ENCODE measurements at regions not wholly inside any gene's neighbourhood (a gene's known extent, or its start where the extent isn't known, plus 50 kb on each side); places are given as distances from the start of the nearest gene placed in this dataset.
"Not testable (repeated sequence)": the region's sequence is repeated elsewhere in the genome, so short reads cannot be mapped to it uniquely, and the experiment has no call there.

- DNase-seq (ENCODE audit: low read depth in 2 of 2), result no peak
These were observed 200.3 kb downstream of the EPM2A start for GRCh38 chr6:145534989-145535388.

- DNase-seq (ENCODE audit: low read depth in 2 of 2), result no peak
These were observed 196.3 kb downstream of the EPM2A start for GRCh38 chr6:145538989-145539388.

DNA sequence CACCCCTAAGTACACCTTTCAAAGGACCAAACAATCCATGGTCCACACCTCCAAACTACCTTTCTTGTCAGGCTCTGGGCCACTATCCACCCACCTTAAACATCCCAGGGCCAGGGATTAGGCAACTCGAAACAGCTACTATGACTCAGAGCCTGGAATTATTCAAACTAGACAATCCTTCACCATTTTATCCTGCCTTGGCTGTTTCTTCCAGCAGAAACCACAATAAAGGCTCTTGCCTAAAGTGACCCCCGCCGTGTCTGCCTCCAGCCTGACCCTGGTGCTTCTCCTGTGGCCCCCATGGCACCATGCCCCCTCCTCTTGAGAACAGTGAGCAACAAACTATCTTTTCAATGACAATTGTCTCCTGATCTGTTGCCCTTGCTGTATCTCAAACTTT lies 195.5 kb downstream of the EPM2A start:
- DNase-seq (ENCODE audit: low read depth in 2 of 2), result no peak

GRCh38 chr6:145540741-145541140 lies 194.6 kb downstream of the EPM2A start:
- no peak for DNase-seq (ENCODE audit: low read depth in 2 of 2)

GRCh38 chr6:145544041-145544440 lies 191.3 kb downstream of the EPM2A start:
- no peak for DNase-seq (ENCODE audit: low read depth in 2 of 2)

DNA sequence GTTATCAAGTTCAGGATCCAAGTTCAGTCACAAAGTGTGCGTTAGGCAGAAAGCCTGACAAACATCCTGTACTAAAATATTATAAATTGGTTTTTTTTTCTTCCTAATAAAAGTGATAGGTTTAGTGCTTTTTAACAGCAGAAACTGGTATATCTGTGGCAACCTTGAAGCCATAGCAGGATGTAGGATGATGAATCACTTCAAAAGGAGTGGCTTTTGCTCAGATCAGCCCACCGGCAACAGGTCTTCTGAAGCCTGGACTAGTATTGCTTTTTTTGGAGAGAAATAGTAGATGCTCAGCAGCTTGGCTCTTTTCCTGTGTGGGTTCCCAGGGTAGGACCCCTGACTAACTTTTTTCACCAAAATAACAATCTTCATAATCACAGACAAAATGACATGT lies 190.8 kb downstream of the EPM2A start:
- DNase-seq (ENCODE audit: low read depth in 2 of 2), result no peak

DNA sequence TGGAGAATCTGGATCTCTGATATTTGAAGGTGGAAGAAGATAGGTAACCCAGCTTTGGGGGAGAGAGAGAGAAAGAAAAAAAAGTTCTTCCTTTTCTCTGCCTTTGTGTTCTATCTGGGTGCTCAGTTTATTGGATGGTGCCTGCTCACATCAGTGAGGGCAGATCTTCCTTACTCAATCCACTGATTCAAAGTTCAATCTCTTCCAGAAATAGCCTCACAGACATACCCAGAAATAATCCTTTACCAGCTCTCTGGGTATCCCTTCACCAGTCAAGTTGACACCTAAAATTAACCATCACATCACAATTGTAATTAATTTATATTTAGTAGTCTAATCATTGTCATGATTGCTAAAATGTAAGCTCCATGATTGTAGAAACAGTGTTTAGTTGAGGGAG lies 189.1 kb downstream of the EPM2A start:
- DNase-seq (ENCODE audit: low read depth in 2 of 2), result no peak

GRCh38 chr6:145547594-145548335 lies 187.6 kb downstream of the EPM2A start:
- DNase-seq (ENCODE audit: low read depth in 2 of 2), result no peak

- DNase-seq (ENCODE audit: low read depth in 2 of 2), result no peak
These were observed 186.2 kb downstream of the EPM2A start for GRCh38 chr6:145548933-145549648.

DNA sequence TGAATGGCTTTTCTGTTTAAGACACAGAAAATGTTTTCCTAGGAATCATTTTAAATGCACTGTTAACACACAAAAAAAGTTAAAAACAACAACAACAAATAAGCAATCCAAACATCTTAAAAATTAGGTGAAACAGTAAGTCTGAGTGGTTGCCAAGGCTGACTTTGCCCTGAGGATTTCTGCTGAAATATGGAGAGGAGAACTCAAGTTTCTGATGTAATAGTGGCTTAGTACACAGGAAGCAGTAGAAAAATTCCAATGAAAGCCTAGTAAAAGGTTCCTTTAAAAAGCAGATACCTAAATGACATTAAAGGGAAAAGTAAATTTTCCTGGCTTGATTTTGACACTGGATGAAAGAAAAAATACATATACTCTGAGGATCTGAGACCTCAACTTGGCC lies 184.2 kb downstream of the EPM2A start:
- no peak for DNase-seq (ENCODE audit: low read depth in 2 of 2)

GRCh38 chr6:145555084-145555483 lies 180.2 kb downstream of the EPM2A start:
- DNase-seq (ENCODE audit: low read depth in 2 of 2), result no peak

DNA sequence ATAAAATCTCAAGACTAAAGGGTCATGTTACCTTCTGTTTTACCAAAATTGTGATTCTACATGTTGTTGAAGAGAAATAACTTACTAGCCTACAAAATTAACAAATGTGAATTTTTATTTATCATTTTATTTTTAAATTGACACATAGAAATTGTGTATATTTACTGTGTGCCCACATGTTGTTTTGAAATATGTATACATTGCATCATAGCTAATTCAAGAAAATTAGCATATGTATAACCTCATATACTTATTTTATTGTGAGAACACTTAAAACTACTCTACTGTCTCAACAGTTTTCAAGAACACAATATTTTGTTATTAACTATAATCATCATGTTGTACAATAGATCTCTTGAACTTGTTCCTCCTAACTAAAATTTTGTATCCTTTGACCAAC lies 177.8 kb downstream of the EPM2A start:
- no peak for DNase-seq (ENCODE audit: low read depth in 2 of 2)

GRCh38 chr6:145559836-145560235 lies 175.5 kb downstream of the EPM2A start:
- no peak for DNase-seq (ENCODE audit: low read depth in 2 of 2)

GRCh38 chr6:145561095-145562072 lies 173.9 kb downstream of the EPM2A start:
- no peak for DNase-seq (ENCODE audit: low read depth in 2 of 2)

- no peak for DNase-seq (ENCODE audit: low read depth in 2 of 2)
These were observed 172.3 kb downstream of the EPM2A start for GRCh38 chr6:145562771-145563615.

GRCh38 chr6:145564553-145564952 lies 170.8 kb downstream of the EPM2A start:
- DNase-seq (ENCODE audit: low read depth in 2 of 2), result no peak

DNA sequence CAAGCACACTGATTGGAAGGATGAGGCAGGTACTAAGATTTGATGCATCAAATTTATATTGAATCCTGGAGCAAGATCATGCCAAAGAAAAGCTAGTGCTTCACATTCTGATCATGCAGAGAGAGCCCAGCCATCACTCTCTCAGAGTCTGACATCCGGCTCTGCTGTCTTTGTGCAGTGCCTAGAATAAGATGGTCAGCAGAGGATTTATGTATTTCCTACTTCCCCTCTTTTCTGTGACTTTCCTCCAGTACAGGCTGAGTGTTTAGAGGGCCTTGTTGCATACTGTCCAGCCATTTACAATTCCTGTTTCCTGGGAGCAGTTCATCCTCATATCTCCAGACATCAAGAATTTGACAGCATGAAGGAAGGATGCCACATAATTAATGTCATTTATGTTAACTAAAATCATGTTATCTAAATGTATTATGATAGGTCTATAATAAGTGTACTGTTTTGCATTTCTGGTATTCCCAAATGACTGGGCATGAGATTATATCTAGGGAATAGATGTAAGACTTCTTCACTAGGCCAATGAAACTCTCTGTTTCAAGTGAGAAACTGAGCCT lies 167.6 kb downstream of the EPM2A start:
- DNase-seq (ENCODE audit: low read depth in 2 of 2), result no peak

- no peak for DNase-seq (ENCODE audit: low read depth in 2 of 2)
These were observed 166.2 kb downstream of the EPM2A start for GRCh38 chr6:145569140-145569539.

DNA sequence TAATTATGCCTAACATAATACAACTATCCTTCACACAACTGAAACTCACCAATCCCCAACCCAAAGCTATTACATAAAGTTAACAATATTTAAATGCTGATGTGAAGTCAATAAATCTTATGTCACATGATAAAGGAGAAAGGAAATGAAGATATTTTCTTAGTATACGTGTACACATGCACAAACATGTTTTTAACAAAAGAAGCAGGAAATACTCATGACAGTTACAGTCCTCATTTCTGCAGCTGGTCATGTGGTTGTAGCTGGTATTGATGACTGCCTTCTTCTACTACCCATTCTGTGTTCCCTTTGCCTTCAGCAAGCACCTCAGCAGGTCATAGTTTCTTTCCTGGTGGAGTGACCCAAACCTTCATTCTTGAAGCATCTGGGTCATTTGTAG lies 165.0 kb downstream of the EPM2A start:
- DNase-seq (ENCODE audit: low read depth in 2 of 2), result not testable (repeated sequence)

GRCh38 chr6:145574269-145574668 lies 161.1 kb downstream of the EPM2A start:
- DNase-seq (ENCODE audit: low read depth in 2 of 2), result not testable (repeated sequence)
